Ascending aorta (tissue), 2 donors: ENCODE measurements at regions not wholly inside any gene's neighbourhood (a gene's known extent, or its start where the extent isn't known, plus 50 kb on each side); places are given as distances from the start of the nearest gene placed in this dataset.

Experiments
- DNase-seq, 2 donors: peaks; one replicate each; pipeline ENCODE4 v3.0.0-alpha.2; 2019; ENCODE audit warnings: low spot score in 2 of 2
- H3K27ac ChIP-seq, 2 donors: fragments of 200-600 bp; sonication (generic); one replicate each; pipeline ENCODE4 v1.5.1; 2016 to 2017; ENCODE audit warnings: mild to moderate bottlenecking in 1 of 2
- H3K27me3 ChIP-seq: fragments of 200-600 bp; sonication (generic); one replicate; pipeline ENCODE4 v1.5.1; 2017
- H3K36me3 ChIP-seq, 2 donors: fragments of 200-600 bp; sonication (generic); one replicate each; pipeline ENCODE4 v1.5.1; 2016
- H3K4me1 ChIP-seq, 2 donors: fragments of 200-600 bp; sonication (generic); one replicate each; pipeline ENCODE4 v1.5.1; 2016 to 2017; ENCODE audit warnings: mild to moderate bottlenecking in 1 of 2
- H3K4me3 ChIP-seq, 2 donors: fragments of 200-600 bp; sonication (generic); one replicate each; pipeline ENCODE4 v1.5.1; 2016 to 2017; ENCODE audit warnings: mild to moderate bottlenecking in 1 of 2
- H3K9me3 ChIP-seq, 2 donors: fragments of 200-600 bp; sonication (generic); one replicate each; pipeline ENCODE4 v1.5.1; 2016
- intact Hi-C: fragments of 100-400 bp; cut with DNase I; formaldehyde crosslinking; loops from one replicate; pipeline ENCODE4 v1.15.1; 2023
- TF ChIP-seq, protein P1 (sequence below), 3 experiments: fragments of 200-600 bp in 2 of 3; fragments of 450-650 bp in 1 of 3; sonication (generic) in 2 of 3; IDR thresholded peaks; one replicate each; pipeline ENCODE4 v1.5.1; 2016 to 2019; ENCODE audit warnings: antibody characterized with exemption in 3 of 3, mild to moderate bottlenecking in 1 of 3, moderate library complexity in 1 of 3

DNA sequence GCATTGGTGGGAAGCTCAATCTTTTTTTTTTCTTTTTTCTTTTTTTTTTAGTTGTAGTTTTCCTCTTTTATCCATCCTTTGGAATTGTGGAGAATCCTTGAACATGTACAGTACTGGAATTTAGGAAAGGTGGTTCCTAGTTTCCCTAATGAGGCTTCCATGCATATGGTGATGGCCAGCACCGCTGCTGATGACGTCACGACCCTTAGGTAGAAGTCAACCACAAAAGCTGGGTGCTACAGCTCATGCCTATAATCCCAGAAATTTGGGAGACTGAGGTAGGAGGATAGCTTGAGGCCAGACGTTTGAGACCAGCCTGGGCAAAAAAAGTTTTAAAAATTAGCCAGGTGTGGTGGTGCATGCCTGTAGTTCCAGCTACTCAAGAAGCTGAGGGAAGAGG lies 79.3 kb upstream of the SOX4 start:
- TF ChIP-seq, protein P1, sequence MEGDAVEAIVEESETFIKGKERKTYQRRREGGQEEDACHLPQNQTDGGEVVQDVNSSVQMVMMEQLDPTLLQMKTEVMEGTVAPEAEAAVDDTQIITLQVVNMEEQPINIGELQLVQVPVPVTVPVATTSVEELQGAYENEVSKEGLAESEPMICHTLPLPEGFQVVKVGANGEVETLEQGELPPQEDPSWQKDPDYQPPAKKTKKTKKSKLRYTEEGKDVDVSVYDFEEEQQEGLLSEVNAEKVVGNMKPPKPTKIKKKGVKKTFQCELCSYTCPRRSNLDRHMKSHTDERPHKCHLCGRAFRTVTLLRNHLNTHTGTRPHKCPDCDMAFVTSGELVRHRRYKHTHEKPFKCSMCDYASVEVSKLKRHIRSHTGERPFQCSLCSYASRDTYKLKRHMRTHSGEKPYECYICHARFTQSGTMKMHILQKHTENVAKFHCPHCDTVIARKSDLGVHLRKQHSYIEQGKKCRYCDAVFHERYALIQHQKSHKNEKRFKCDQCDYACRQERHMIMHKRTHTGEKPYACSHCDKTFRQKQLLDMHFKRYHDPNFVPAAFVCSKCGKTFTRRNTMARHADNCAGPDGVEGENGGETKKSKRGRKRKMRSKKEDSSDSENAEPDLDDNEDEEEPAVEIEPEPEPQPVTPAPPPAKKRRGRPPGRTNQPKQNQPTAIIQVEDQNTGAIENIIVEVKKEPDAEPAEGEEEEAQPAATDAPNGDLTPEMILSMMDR (IDR thresholded peaks at IDR 0.05): no peak
- DNase-seq: no peak
- intact Hi-C loops: no loop called here

DNA sequence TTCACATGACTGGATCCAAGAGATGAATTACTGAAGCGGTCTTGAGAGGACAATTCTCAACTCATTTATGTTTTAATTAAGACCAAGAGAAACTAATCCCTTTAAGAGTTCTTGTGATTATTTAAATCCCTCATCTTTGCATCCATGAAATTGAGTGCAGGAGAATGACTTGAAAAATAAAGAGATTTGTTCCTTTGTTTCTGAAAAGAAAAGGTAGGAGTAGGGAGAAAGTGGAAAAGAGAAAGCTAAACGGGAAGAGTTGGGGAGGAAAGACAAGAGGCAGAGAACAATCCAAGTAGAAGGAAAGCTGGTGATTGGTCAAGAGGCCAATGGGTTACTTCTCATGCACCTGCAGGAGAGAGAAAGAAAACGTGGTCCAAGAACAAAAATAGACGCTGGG lies 75.2 kb upstream of the SOX4 start:
- H3K4me1 ChIP-seq: no peaks in the 10 kb centered on the region
- no peak overlapping the region for H3K27ac ChIP-seq
- no peak overlapping the region for H3K4me3 ChIP-seq
- TF ChIP-seq, protein P1 (IDR thresholded peaks at IDR 0.05): no peak
- intact Hi-C loops: no loop called here
- no peaks in the 10 kb centered on the region for H3K27me3 ChIP-seq
- no peaks in the 10 kb centered on the region for H3K36me3 ChIP-seq
- DNase-seq: no peak
- no peaks in the 10 kb centered on the region for H3K9me3 ChIP-seq

More for the DNA sequence above, 79.3 kb upstream of the SOX4 start:
- no peak overlapping the region for H3K4me3 ChIP-seq
- no peak overlapping the region for H3K27ac ChIP-seq
- H3K9me3 ChIP-seq: no peaks in the 10 kb centered on the region
- no peaks in the 10 kb centered on the region for H3K36me3 ChIP-seq
- H3K27me3 ChIP-seq: no peaks in the 10 kb centered on the region
- no peaks in the 10 kb centered on the region for H3K4me1 ChIP-seq

DNA sequence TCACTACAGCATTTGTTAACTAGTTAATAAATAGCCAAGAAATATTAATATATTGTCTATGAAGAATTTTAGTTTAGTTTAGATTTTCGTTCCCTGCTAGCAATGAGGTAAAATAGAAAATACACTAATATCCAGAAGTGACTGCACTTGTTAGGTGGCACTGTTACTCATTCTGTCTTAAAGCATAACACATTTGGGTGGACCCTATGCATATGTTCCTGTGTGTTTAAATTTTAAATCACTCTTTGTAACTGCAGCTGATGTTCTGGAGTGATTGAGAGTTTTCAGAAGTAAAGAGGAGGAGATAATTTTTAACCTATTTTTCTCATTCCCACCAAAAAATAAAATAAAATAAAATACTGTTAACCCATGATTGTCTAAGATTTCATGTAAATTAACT lies 73.9 kb upstream of the SOX4 start:
- H3K27me3 ChIP-seq: no peaks in the 10 kb centered on the region
- TF ChIP-seq, protein P1 (IDR thresholded peaks at IDR 0.05): no peak
- no peak overlapping the region for H3K4me3 ChIP-seq
- H3K36me3 ChIP-seq: no peaks in the 10 kb centered on the region
- H3K27ac ChIP-seq: no peak overlapping the region
- H3K9me3 ChIP-seq: no peaks in the 10 kb centered on the region
- H3K4me1 ChIP-seq: no peaks in the 10 kb centered on the region
- DNase-seq: no peak
- intact Hi-C loops: no loop called here

DNA sequence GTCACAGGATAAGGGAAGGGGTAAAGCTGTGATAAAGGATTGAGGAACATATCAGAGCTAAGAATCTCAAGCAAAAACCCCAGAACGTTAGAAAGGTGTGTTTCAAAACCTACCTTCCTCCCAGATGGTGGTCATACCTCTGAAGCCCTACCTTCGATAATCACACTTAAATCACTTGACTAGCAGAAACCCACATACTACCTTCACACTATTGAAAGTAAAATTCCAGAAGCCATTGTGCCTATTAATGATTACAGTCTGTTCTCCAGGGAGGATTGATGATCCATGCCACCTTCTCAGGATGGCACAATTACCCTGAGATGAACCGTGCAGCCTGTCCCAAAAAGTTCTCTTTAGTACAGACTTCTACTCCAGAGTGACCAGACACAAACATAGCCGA lies 72.3 kb upstream of the SOX4 start:
- Histone ChIP-seq H3K27me3 (no peaks in the 10 kb centered on the region), H3K4me1 (no peaks in the 10 kb centered on the region), H3K9me3 (no peaks in the 10 kb centered on the region), H3K27ac (no peak overlapping the region), H3K4me3 (no peak overlapping the region), H3K36me3 (no peaks in the 10 kb centered on the region)
- intact Hi-C loops: no loop called here
- DNase-seq: no peak
- TF ChIP-seq, protein P1 (IDR thresholded peaks at IDR 0.05): no peak

DNA sequence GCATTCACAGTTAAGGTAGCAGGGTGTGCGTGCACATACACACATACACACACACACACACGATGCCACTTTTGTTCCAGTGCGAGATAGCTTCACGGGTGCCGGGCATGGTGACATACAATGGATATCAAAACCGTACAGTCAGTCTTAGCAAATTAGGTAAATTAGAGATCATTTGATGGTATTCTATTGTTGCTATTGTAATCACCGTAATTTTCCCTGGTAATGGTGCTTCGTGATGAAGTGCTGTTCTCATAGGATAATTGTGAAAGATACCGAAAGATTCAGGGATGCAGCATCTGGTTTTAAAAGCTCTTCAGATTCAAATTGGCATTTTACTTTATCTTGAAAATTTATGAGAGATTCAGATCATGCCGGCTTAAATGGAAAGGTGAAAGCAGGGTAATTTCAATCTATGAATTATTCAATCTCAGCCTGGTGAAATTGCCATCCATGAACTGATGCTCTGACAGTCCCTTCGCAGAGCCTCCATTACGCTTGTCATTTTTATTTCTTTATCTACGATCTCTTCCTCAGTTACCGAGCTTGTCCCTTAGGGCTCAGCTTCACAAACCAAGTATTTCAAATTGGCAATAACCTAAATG lies 71.3 kb upstream of the SOX4 start:
- no peak overlapping the region for H3K27ac ChIP-seq
- intact Hi-C loops: no loop called here
- H3K27me3 ChIP-seq: no peaks in the 10 kb centered on the region
- H3K9me3 ChIP-seq: no peaks in the 10 kb centered on the region
- no peak for DNase-seq
- TF ChIP-seq, protein P1 (IDR thresholded peaks at IDR 0.05): no peak
- H3K4me3 ChIP-seq: no peak overlapping the region
- H3K4me1 ChIP-seq: no peaks in the 10 kb centered on the region
- H3K36me3 ChIP-seq: no peaks in the 10 kb centered on the region
